Dendritic cell treated with granulocyte-macrophage colony-stimulating factor and Interleukin-4, amounts not matched to agents 40 ng/mL and 50 ng/mL, for 4 days (primary cell): ENCODE measurements at regions not wholly inside any gene's neighbourhood (a gene's known extent, or its start where the extent isn't known, plus 50 kb on each side); places are given as distances from the start of the nearest gene placed in this dataset.

Experiments used
- H3K27ac Mint-ChIP-seq: one replicate; pipeline ENCODE4 v1.8.0; 2022; ENCODE audit warnings: mild to moderate bottlenecking, mixed read lengths
- H3K27me3 Mint-ChIP-seq: one replicate; pipeline ENCODE4 v1.8.0; 2022; ENCODE audit warnings: mild to moderate bottlenecking, mixed read lengths
- H3K36me3 Mint-ChIP-seq: one replicate; pipeline ENCODE4 v1.8.0; 2022; ENCODE audit warnings: low read depth, mixed read lengths
- H3K4me1 Mint-ChIP-seq: one replicate; pipeline ENCODE4 v1.8.0; 2022; ENCODE audit warnings: low read depth, mixed read lengths
- H3K4me3 Mint-ChIP-seq: one replicate; pipeline ENCODE4 v1.8.0; 2022; ENCODE audit warnings: mild to moderate bottlenecking, moderate library complexity, mixed read lengths
- H3K9me3 Mint-ChIP-seq: one replicate; pipeline ENCODE4 v1.8.0; 2022; ENCODE audit warnings: mixed read lengths
- intact Hi-C: fragments of 100-400 bp; cut with micrococcal nuclease; formaldehyde crosslinking; loops from one replicate; pipeline ENCODE4 v1.15.0; 2022

DNA sequence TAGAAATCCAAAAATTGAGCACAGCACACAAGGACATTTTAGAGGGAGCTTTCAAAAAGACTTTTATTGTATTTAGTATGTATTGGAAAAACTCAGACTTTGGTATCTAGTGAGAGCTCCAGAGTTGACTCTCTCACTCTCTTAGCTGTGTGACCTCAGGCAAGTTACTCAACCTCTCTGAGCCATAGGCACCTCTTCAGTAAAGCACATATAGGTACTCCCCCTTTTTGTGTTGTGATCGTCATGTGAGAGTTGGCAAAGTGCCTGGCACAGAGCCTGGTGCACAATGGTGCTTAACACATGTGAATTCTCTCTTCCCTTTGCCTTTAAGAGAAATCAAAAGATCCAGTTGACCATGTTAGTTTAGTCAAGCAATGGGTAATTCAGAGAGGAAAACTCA lies 186.2 kb downstream of the TMEM38B start:
- intact Hi-C loops: loop anchor here (10.0 kb wide), 1 partner anchor 276 kb away; no protein-coding TSS in a partner anchor
- H3K9me3 Mint-ChIP-seq: no peaks in the 10 kb centered on the region
- no peak overlapping the region for H3K27ac Mint-ChIP-seq
- no peaks in the 10 kb centered on the region for H3K36me3 Mint-ChIP-seq
- no peak overlapping the region for H3K4me3 Mint-ChIP-seq
- peaks cover 6% of the 10 kb centered on the region for H3K27me3 Mint-ChIP-seq
- peaks cover 21% of the 10 kb centered on the region for H3K4me1 Mint-ChIP-seq

DNA sequence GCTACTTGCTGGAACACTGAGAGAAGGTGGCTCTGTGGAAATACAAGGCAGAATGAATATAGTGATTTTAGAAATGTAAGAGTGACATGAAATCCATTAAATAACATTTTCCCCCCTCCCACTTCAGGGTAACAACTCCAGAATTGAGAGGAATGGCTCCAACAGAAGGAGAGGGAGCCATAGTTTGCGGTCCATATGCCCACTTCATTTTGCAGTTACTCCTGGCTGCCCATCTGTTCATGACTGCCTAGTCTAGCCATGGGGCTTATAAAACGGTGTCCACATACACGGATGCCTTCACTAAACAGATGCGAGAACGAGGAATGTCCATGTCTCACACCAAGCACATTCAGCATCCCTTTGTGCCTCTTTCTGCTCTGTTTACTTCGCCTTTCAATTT lies 186.7 kb downstream of the TMEM38B start:
- Mint-ChIP-seq H3K9me3 (no peaks in the 10 kb centered on the region), H3K4me3 (no peak overlapping the region), H3K36me3 (no peaks in the 10 kb centered on the region), H3K27me3 (peaks cover 6% of the 10 kb centered on the region), H3K27ac (no peak overlapping the region), H3K4me1 (peaks cover 21% of the 10 kb centered on the region)
- intact Hi-C loops: loop anchor here (10.0 kb wide), 1 partner anchor 276 kb away; no protein-coding TSS in a partner anchor

- H3K9me3 Mint-ChIP-seq: no peaks in the 10 kb centered on the region
- no peak overlapping the region for H3K4me3 Mint-ChIP-seq
- intact Hi-C loops: loop anchor here (10.0 kb wide), 1 partner anchor 277 kb away; no protein-coding TSS in a partner anchor
- H3K27ac Mint-ChIP-seq: no peak overlapping the region
- peaks cover 21% of the 10 kb centered on the region for H3K4me1 Mint-ChIP-seq
- no peaks in the 10 kb centered on the region for H3K36me3 Mint-ChIP-seq
- H3K27me3 Mint-ChIP-seq: peaks cover 6% of the 10 kb centered on the region
These were observed 187.5 kb downstream of the TMEM38B start for GRCh38 chr9:105881654-105882349.

GRCh38 chr9:105883847-105884246 lies 189.5 kb downstream of the TMEM38B start:
- Mint-ChIP-seq H3K4me3 (no peak overlapping the region), H3K36me3 (no peaks in the 10 kb centered on the region), H3K27me3 (peaks cover 6% of the 10 kb centered on the region), H3K9me3 (no peaks in the 10 kb centered on the region), H3K27ac (no peak overlapping the region), H3K4me1 (peaks cover 25% of the 10 kb centered on the region)
- intact Hi-C loops: loop anchor here (10.0 kb wide), 1 partner anchor 279 kb away; no protein-coding TSS in a partner anchor

DNA sequence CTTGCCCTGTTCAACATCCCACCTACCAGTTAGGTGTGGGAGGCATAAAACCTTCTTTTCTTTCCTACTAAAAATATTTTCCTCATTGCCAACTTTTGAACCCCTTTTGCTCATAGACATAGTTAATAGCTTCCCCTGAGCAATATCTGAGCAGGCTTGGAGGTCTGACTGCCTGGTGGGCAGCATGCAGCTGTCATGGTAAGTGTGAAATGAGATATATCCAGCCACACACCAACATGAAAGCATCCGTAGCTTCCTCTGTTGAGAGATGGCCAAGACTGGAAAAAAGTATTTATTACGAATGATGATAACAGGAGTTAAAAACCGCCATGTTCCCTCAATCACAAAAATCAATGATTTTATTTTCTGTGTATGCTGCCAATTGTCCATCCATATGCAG lies 190.1 kb downstream of the TMEM38B start:
- peaks cover 24% of the 10 kb centered on the region for H3K4me1 Mint-ChIP-seq
- no peak overlapping the region for H3K27ac Mint-ChIP-seq
- H3K4me3 Mint-ChIP-seq: no peak overlapping the region
- H3K27me3 Mint-ChIP-seq: peaks cover 6% of the 10 kb centered on the region
- intact Hi-C loops: loop anchor here (10.0 kb wide), 1 partner anchor 280 kb away; no protein-coding TSS in a partner anchor
- H3K9me3 Mint-ChIP-seq: no peaks in the 10 kb centered on the region
- no peaks in the 10 kb centered on the region for H3K36me3 Mint-ChIP-seq

- no peaks in the 10 kb centered on the region for H3K9me3 Mint-ChIP-seq
- intact Hi-C loops: loop anchor here (10.0 kb wide), 1 partner anchor 281 kb away; no protein-coding TSS in a partner anchor
- no peak overlapping the region for H3K27ac Mint-ChIP-seq
- no peaks in the 10 kb centered on the region for H3K36me3 Mint-ChIP-seq
- peaks cover 25% of the 10 kb centered on the region for H3K4me1 Mint-ChIP-seq
- H3K4me3 Mint-ChIP-seq: no peak overlapping the region
- H3K27me3 Mint-ChIP-seq: peaks cover 6% of the 10 kb centered on the region
These were observed 191.8 kb downstream of the TMEM38B start for GRCh38 chr9:105886136-105886535.

- H3K27me3 Mint-ChIP-seq: peaks cover 6% of the 10 kb centered on the region
- no peaks in the 10 kb centered on the region for H3K9me3 Mint-ChIP-seq
- no peak overlapping the region for H3K4me3 Mint-ChIP-seq
- peaks cover 25% of the 10 kb centered on the region for H3K4me1 Mint-ChIP-seq
- no peak overlapping the region for H3K27ac Mint-ChIP-seq
- intact Hi-C loops: loop anchor here (10.0 kb wide), 1 partner anchor 283 kb away; no protein-coding TSS in a partner anchor
- no peaks in the 10 kb centered on the region for H3K36me3 Mint-ChIP-seq
These were observed 193.3 kb downstream of the TMEM38B start for GRCh38 chr9:105887679-105888078.

- intact Hi-C loops: no loop called here
- no peaks in the 10 kb centered on the region for H3K36me3 Mint-ChIP-seq
- H3K4me3 Mint-ChIP-seq: no peak overlapping the region
- H3K27me3 Mint-ChIP-seq: no peaks in the 10 kb centered on the region
- no peaks in the 10 kb centered on the region for H3K9me3 Mint-ChIP-seq
- peaks cover 12% of the 10 kb centered on the region for H3K4me1 Mint-ChIP-seq
- no peak overlapping the region for H3K27ac Mint-ChIP-seq
These were observed 195.9 kb downstream of the TMEM38B start for GRCh38 chr9:105890046-105890822.

GRCh38 chr9:105900123-105900522 lies 205.8 kb downstream of the TMEM38B start:
- H3K9me3 Mint-ChIP-seq: no peaks in the 10 kb centered on the region
- H3K36me3 Mint-ChIP-seq: no peaks in the 10 kb centered on the region
- no peak overlapping the region for H3K4me3 Mint-ChIP-seq
- no peaks in the 10 kb centered on the region for H3K27me3 Mint-ChIP-seq
- no peak overlapping the region for H3K27ac Mint-ChIP-seq
- intact Hi-C loops: no loop called here
- no peaks in the 10 kb centered on the region for H3K4me1 Mint-ChIP-seq

DNA sequence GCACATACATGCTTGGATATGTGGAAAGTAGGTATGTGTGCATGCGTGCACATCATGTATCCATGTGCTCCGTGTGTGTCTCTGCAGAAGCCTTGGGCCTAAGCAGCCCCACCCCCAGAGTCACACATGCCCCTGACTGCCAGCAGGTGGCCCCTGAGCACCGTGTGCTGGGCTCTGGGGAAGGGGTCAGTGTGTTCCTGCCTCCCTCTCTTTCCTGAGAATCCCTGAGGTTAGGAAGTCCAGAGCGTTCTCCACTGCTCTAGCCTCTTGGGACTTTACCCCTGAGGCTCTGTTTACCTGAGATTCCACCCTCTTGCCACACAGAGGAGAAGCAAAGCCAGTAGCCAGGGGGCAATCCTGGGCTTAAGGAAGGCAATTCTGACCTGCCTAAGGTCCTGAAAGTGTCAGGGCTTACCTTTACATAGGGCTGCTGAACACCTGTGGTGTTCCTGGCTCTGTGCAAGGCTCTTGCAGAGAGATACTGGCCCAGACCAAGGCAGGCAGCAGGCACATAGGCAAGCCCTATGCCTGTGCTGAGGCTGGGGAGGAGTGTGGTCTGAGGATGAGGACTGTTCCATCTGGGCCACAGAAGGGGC lies 207.3 kb downstream of the TMEM38B start:
- intact Hi-C loops: no loop called here
- Mint-ChIP-seq H3K36me3 (no peaks in the 10 kb centered on the region), H3K27ac (no peak overlapping the region), H3K9me3 (no peaks in the 10 kb centered on the region), H3K4me3 (no peak overlapping the region), H3K27me3 (no peaks in the 10 kb centered on the region), H3K4me1 (no peaks in the 10 kb centered on the region)

- H3K4me3 Mint-ChIP-seq: no peak overlapping the region
- no peaks in the 10 kb centered on the region for H3K4me1 Mint-ChIP-seq
- intact Hi-C loops: no loop called here
- no peaks in the 10 kb centered on the region for H3K36me3 Mint-ChIP-seq
- H3K9me3 Mint-ChIP-seq: no peaks in the 10 kb centered on the region
- peaks cover 1% of the 10 kb centered on the region for H3K27me3 Mint-ChIP-seq
- H3K27ac Mint-ChIP-seq: no peak overlapping the region
These were observed 213.7 kb downstream of the TMEM38B start for GRCh38 chr9:105908069-105908468.

DNA sequence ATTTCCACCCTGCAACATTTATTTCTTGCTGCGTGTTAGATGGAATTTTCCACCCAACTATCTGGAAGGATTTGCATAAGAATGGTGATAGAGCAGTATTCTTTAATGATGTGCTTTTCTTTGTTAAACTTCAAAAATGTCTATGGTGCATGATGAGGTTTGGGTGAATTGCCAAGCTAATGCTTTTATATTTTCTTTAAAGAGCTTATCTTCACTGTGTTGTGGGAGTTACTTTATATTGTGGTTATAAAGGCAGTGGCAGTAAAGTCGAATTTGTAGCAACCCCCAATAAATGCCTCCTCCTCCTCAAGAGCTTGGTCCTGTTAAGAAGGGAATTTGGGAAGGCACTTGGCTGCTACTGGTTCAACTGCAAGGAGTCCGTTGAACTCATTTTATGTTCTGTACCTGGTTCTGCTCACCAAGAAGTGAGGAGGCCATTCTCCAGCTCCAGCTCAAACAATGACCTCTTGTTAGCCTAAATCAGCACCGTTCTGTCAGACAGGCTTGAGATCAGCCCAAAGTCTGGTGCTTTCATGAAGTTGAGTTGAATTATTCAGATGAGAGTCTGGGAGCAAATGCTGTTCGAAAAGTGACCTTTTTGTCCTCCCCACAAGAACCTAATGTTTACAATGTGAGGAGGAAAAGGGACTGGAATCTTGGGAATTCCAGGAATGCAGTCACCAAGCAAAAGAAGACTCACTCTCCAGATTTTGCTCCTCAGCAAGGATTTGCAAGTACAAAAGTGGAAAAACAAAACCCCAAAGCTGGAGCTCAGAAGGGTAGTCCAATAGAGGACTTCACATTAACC lies 217.0 kb downstream of the TMEM38B start:
- H3K4me3 Mint-ChIP-seq: no peak overlapping the region
- H3K4me1 Mint-ChIP-seq: no peaks in the 10 kb centered on the region
- H3K27me3 Mint-ChIP-seq: peaks cover 1% of the 10 kb centered on the region
- H3K36me3 Mint-ChIP-seq: no peaks in the 10 kb centered on the region
- H3K27ac Mint-ChIP-seq: no peak overlapping the region
- no peaks in the 10 kb centered on the region for H3K9me3 Mint-ChIP-seq
- intact Hi-C loops: no loop called here

- no peaks in the 10 kb centered on the region for H3K36me3 Mint-ChIP-seq
- intact Hi-C loops: no loop called here
- H3K4me1 Mint-ChIP-seq: no peaks in the 10 kb centered on the region
- no peaks in the 10 kb centered on the region for H3K9me3 Mint-ChIP-seq
- no peak overlapping the region for H3K4me3 Mint-ChIP-seq
- no peak overlapping the region for H3K27ac Mint-ChIP-seq
- peaks cover 1% of the 10 kb centered on the region for H3K27me3 Mint-ChIP-seq
These were observed 218.0 kb downstream of the TMEM38B start for GRCh38 chr9:105912157-105912862.
